ENCODE measurements at regions not wholly inside any gene's neighbourhood (a gene's known extent, or its start where the extent isn't known, plus 50 kb on each side); places are given as distances from the start of the nearest gene placed in this dataset.

DNA sequence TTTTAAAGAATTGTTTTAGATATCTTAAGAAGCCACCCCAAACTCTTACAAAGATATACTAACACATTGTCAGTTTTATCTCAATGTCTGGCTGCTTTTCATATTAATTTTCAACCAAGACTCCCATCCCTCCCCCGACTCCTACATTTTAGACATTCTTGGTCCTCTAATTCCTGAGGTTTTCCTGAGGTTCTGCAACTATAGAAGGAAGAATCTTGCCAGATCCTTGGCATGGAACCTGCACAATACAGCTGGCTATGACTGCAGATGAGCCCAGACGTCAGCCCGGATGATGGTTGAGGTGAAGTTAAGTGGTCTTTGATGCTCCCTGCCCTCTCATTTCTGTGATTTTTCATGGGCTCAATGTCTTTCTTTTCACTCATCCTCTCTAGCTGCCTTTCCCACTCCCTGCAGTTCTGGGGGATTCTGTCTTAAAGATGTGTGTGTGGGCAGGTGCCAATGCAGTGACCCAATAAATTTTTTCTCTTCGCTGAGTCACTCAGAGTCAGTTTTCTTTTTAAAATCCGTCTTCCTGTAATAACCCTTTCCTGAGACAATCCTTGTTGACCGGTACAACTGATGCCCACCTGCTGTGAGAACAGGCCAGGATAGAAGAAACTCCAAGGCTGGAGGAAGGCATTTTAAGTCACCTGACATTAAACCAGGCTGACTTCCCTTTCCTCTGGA, 237.8 kb upstream of the GAS1 start:
- DNase-seq (ENCODE audit: low read depth): no peak
- H3K4me3 ChIP-seq (ENCODE audit: low read depth, low read length): no peak overlapping the region
- TF ChIP-seq, protein P1, sequence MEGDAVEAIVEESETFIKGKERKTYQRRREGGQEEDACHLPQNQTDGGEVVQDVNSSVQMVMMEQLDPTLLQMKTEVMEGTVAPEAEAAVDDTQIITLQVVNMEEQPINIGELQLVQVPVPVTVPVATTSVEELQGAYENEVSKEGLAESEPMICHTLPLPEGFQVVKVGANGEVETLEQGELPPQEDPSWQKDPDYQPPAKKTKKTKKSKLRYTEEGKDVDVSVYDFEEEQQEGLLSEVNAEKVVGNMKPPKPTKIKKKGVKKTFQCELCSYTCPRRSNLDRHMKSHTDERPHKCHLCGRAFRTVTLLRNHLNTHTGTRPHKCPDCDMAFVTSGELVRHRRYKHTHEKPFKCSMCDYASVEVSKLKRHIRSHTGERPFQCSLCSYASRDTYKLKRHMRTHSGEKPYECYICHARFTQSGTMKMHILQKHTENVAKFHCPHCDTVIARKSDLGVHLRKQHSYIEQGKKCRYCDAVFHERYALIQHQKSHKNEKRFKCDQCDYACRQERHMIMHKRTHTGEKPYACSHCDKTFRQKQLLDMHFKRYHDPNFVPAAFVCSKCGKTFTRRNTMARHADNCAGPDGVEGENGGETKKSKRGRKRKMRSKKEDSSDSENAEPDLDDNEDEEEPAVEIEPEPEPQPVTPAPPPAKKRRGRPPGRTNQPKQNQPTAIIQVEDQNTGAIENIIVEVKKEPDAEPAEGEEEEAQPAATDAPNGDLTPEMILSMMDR (IDR thresholded peaks at IDR 0.05; ENCODE audit: control insufficient read depth, extremely low read depth, insufficient read depth): no peak

DNA sequence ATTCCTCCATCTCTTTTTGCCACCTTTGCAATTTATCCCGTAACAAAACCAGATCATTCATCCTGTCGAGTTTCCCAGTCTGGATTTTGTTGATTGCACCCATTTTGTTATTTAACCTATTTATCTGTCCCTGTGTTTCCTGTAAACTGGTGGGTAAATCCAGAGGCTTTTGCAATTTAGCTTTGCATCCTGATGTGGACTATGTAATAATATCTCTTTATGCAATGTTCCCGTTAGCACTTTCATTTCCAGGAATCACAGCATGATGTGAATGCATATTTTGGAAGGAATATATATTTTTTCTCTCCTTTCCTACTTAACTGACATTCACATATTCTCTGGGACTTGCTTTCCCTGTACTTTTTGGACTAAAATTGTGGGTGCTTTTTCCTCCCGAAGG, 240.3 kb upstream of the GAS1 start:
- no peak for DNase-seq (ENCODE audit: low read depth)
- H3K4me3 ChIP-seq (ENCODE audit: low read depth, low read length): no peak overlapping the region
- TF ChIP-seq, protein P1 (IDR thresholded peaks at IDR 0.05; ENCODE audit: control insufficient read depth, extremely low read depth, insufficient read depth): no peak

- TF ChIP-seq, protein P1 (IDR thresholded peaks at IDR 0.05; ENCODE audit: control insufficient read depth, extremely low read depth, insufficient read depth): no peak
- DNase-seq (ENCODE audit: low read depth): no peak
Observed at GRCh38 chr9:87189006-87189405, 241.7 kb upstream of the GAS1 start.

DNA sequence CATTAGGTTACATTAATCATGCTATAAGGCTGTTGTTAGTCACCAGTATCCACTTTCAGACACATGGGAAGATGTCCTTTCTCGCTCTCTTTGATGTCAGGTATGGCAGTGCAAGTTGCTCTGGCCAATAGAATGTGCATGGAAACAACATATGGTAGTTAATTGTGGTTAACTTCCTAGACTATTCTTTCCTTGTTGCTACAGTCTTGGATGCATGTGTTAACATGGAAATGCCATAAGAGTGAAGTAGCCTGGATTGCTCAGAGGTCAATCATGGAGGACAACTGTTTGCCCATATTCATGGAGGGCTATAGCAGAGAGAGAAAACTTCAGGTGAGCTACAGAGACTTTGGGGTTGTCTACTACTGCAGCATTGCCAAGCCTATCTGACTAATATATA, 245.8 kb upstream of the GAS1 start:
- DNase-seq (ENCODE audit: low read depth): no peak
- H3K4me3 ChIP-seq (ENCODE audit: low read depth, low read length): no peak overlapping the region
- TF ChIP-seq, protein P1 (IDR thresholded peaks at IDR 0.05; ENCODE audit: control insufficient read depth, extremely low read depth, insufficient read depth): no peak

More at GRCh38 chr9:87189006-87189405, 241.7 kb upstream of the GAS1 start:
- no peak overlapping the region for H3K4me3 ChIP-seq (ENCODE audit: low read depth, low read length)

DNA sequence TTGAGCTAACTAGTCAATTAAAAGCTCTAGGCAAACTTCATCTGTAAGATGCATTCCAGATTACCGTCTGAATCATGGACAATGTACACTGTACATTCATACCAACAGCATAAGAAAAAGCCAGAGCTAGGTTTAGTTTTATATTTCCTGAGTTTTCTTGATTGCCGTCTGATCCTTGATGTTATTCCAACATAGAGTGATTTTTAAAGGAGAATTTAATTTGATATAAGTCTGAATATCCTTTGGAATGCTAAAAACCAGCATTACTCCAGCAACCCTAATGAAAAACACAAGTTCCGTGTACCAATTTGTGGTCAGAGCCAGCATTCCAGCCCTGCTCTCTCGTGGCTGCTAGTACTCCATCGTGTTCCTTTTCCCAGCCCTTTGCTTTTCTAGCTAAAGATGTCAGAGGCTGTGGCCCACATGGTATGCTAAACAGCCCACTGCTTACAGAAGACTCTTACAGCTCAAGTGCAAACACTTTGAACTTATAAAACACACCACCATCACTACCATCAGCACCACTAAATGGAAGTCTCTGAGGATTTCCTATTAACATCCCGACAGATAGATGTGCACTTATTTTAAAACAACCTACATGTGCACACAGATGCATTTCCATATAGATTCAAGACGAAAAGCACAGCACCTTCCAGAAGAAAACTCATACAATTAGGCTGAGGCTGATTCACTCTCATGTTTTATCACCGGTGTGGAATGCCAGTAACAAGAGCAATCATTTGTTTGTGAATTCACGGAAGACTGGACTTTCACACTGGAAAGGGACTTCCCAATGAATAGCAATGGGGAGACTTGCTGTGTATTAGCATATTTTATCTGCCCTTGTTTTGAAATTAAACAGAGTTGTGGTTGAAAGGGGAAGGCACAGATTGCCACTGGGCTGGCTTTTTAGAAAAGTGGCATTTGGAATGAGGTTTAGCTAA, 246.9 kb upstream of the GAS1 start:
- no peak for DNase-seq (ENCODE audit: low read depth)
- TF ChIP-seq, protein P1 (IDR thresholded peaks at IDR 0.05; ENCODE audit: control insufficient read depth, extremely low read depth, insufficient read depth): no peak

DNA sequence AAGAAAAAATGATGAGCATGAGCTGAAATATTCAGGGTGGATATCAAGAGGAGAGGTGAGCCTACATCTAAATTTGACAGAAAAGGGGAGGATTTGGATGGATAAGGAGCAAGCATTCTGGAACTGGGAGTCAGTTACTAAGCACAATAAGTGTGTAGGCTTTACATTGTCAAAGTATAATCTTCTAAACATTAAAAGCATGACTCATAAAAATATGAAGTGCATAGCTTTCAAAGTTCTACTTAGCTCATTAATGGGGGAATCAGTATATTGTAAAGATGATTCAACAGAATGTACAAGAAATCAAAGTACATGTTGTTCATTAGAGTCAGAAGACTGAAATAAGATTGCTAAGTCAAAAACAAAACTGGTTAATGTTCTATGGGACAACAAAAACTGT, 248.0 kb upstream of the GAS1 start:
- no peak overlapping the region for H3K4me3 ChIP-seq (ENCODE audit: low read depth, low read length)
- no peak for DNase-seq (ENCODE audit: low read depth)
- TF ChIP-seq, protein P1 (IDR thresholded peaks at IDR 0.05; ENCODE audit: control insufficient read depth, extremely low read depth, insufficient read depth): no peak

More for the DNA sequence above, 246.9 kb upstream of the GAS1 start:
- H3K4me3 ChIP-seq (ENCODE audit: low read depth, low read length): no peak overlapping the region
